ENCODE measurements at regions not wholly inside any gene's neighbourhood (a gene's known extent, or its start where the extent isn't known, plus 50 kb on each side); places are given as distances from the start of the nearest gene placed in this dataset.

GRCh38 chr4:180900781-180901180, 1342.4 kb upstream of the TENM3 start:
- TF ChIP-seq CTCF (conservative IDR thresholded peaks at IDR 0.05; ENCODE audit: low read depth, low read length) (no peak), RFX5 (IDR thresholded peaks at IDR 0.05; ENCODE audit: low read depth, low read length) (no peak), POLR2A (IDR thresholded peaks at IDR 0.05; ENCODE audit: low read depth, low read length) (no peak), FOS (IDR thresholded peaks at IDR 0.05; ENCODE audit: low read depth, low read length) (no peak)

Data from IMR-90 (cell line).